GM23338 (cell line): ENCODE measurements at regions not wholly inside any gene's neighbourhood (a gene's known extent, or its start where the extent isn't known, plus 50 kb on each side); places are given as distances from the start of the nearest gene placed in this dataset.

Source experiments
- ATAC-seq: fragments of 200-7000 bp; cut with Tn5 transposase; 3 replicates; pipeline ENCODE4 v1.9.1; 2020
- DNase-seq: peaks from one replicate; pipeline ENCODE4 v3.0.0-alpha.2; 2015; ENCODE audit warnings: low spot score
- H2AFZ ChIP-seq: fragments of 200-600 bp; sonication (generic); 2 replicates; pipeline ENCODE4 v1.8.0; 2016; ENCODE audit warnings: antibody characterized with exemption, mild to moderate bottlenecking, moderate library complexity
- H3F3A ChIP-seq: fragments of 200-600 bp; sonication (generic); replicated peaks from 2 replicates; pipeline ENCODE4 v1.8.0; 2017; ENCODE audit warnings: antibody characterized with exemption, mixed run types, low read depth
- H3K27ac ChIP-seq: fragments of 200-600 bp; sonication (generic); 2 replicates; pipeline ENCODE4 v1.6.1; 2016; ENCODE audit warnings: low read depth
- H3K27me3 ChIP-seq: fragments of 200-600 bp; sonication (generic); 2 replicates; pipeline ENCODE4 v1.8.0; 2016; ENCODE audit warnings: mild to moderate bottlenecking, mixed run types, moderate library complexity; ENCODE audit not compliant: insufficient read depth
- H3K36me3 ChIP-seq: fragments of 200-600 bp; sonication (generic); 2 replicates; pipeline ENCODE4 v1.8.0; 2016; ENCODE audit warnings: mild to moderate bottlenecking; ENCODE audit not compliant: insufficient read depth
- H3K4me1 ChIP-seq: fragments of 200-600 bp; sonication (generic); 2 replicates; pipeline ENCODE4 v1.8.0; 2016; ENCODE audit warnings: mild to moderate bottlenecking, moderate library complexity; ENCODE audit not compliant: insufficient read depth
- H3K4me2 ChIP-seq: fragments of 200-600 bp; sonication (generic); 2 replicates; pipeline ENCODE4 v1.7.1; 2017; ENCODE audit warnings: mixed run types
- H3K4me3 ChIP-seq: fragments of 200-600 bp; sonication (generic); 2 replicates; pipeline ENCODE4 v1.6.1; 2016; ENCODE audit warnings: mixed run types
- H3K79me2 ChIP-seq: fragments of 200-600 bp; sonication (generic); replicated peaks from 2 replicates; pipeline ENCODE4 v1.8.0; 2017; ENCODE audit warnings: mild to moderate bottlenecking; ENCODE audit not compliant: insufficient read depth
- H3K9me2 ChIP-seq: fragments of 200-600 bp; sonication (generic); 2 replicates; pipeline ENCODE4 v1.8.0; 2017; ENCODE audit not compliant: insufficient read depth
- H4K20me1 ChIP-seq: fragments of 200-600 bp; sonication (generic); replicated peaks from 2 replicates; pipeline ENCODE4 v1.8.0; 2017; ENCODE audit warnings: mild to moderate bottlenecking; ENCODE audit not compliant: insufficient read depth
- H3K27ac Mint-ChIP-seq: 2 replicates; pipeline ENCODE4 v1.8.0; 2020; ENCODE audit warnings: inconsistent platforms, mild to moderate bottlenecking, moderate library complexity, mixed read lengths
- H3K27me3 Mint-ChIP-seq: 3 replicates; pipeline ENCODE4 v1.8.0; 2022; ENCODE audit warnings: low read depth, mild to moderate bottlenecking, moderate library complexity, mixed read lengths, inconsistent platforms; ENCODE audit not compliant: insufficient read depth, poor library complexity
- H3K36me3 Mint-ChIP-seq: 3 replicates; pipeline ENCODE4 v1.8.0; 2021; ENCODE audit warnings: low read depth, mild to moderate bottlenecking, inconsistent platforms, moderate library complexity, mixed read lengths
- H3K4me1 Mint-ChIP-seq: 3 replicates; pipeline ENCODE4 v1.8.0; 2020; ENCODE audit warnings: mild to moderate bottlenecking, inconsistent platforms, mixed read lengths
- H3K4me3 Mint-ChIP-seq: 3 replicates; pipeline ENCODE4 v1.8.0; 2021; ENCODE audit warnings: moderate library complexity, mild to moderate bottlenecking, inconsistent platforms, mixed read lengths
- H3K9me3 Mint-ChIP-seq: 3 replicates; pipeline ENCODE4 v1.8.0; 2020; ENCODE audit warnings: moderate library complexity, mild to moderate bottlenecking, inconsistent platforms, mixed read lengths
- CREB1 ChIP-seq: fragments of 250-450 bp; sonication (Bioruptor Pico); IDR thresholded peaks from 2 replicates; pipeline ENCODE4 v1.5.0; 2020; ENCODE audit warnings: low read depth, mild to moderate bottlenecking, moderate library complexity
- EZH2 ChIP-seq: fragments of 200-600 bp; sonication (generic); IDR thresholded peaks from one replicate; pipeline ENCODE4 v1.8.0; 2017; ENCODE audit warnings: antibody characterized with exemption, mild to moderate bottlenecking, low read depth; ENCODE audit not compliant: unreplicated experiment
- EZH2phosphoT487 ChIP-seq: fragments of 200-600 bp; sonication (generic); IDR thresholded peaks from one replicate; pipeline ENCODE4 v1.8.1; 2018; ENCODE audit warnings: antibody characterized with exemption; ENCODE audit not compliant: unreplicated experiment
- STAT1 ChIP-seq: IDR thresholded peaks from one replicate; pipeline ENCODE4 v1.6.1; 2016; ENCODE audit warnings: antibody characterized with exemption; ENCODE audit not compliant: unreplicated experiment
- ZNF114 ChIP-seq: fragments of 250-450 bp; sonication (Bioruptor Pico); IDR thresholded peaks from 2 replicates; pipeline ENCODE4 v1.5.0; 2020; ENCODE audit warnings: mild to moderate bottlenecking, moderate library complexity
- ZNF331 ChIP-seq: fragments of 250-450 bp; sonication (Bioruptor Pico); IDR thresholded peaks from 2 replicates; pipeline ENCODE4 v1.5.0; 2020; ENCODE audit warnings: low read depth, mild to moderate bottlenecking, moderate library complexity
- ZNF462 ChIP-seq: fragments of 250-450 bp; sonication (Bioruptor Pico); IDR thresholded peaks from 2 replicates; pipeline ENCODE4 v1.5.0; 2020; ENCODE audit warnings: mild to moderate bottlenecking, moderate library complexity

GRCh38 chr6:151704383-151704782, 103.1 kb upstream of the ESR1 start:
- no peaks in the 10 kb centered on the region for H4K20me1 ChIP-seq
- ATAC-seq, result no peak
- DNase-seq, result no peak
- H3K36me3 ChIP-seq, result no peaks in the 10 kb centered on the region
- no peaks in the 10 kb centered on the region for H3K9me2 ChIP-seq
- H3K27me3 ChIP-seq, result no peaks in the 10 kb centered on the region
- H3K4me3 ChIP-seq, result no peak overlapping the region
- no peaks in the 10 kb centered on the region for H3K4me1 ChIP-seq
- no peak for TF ChIP-seq ZNF462 (CRISPR knock-in tag)
- no peak for TF ChIP-seq STAT1
- no peak for TF ChIP-seq CREB1
- TF ChIP-seq EZH2phosphoT487, result no peak
- no peak for TF ChIP-seq EZH2
- no peak for TF ChIP-seq ZNF114 (CRISPR knock-in tag)
- TF ChIP-seq ZNF331, result no peak
- H3K36me3 Mint-ChIP-seq, result no peaks in the 10 kb centered on the region
- no peaks in the 10 kb centered on the region for H3F3A ChIP-seq
- no peak overlapping the region for H3K27ac ChIP-seq
- no peak overlapping the region for H3K27ac Mint-ChIP-seq
- no peak overlapping the region for H3K4me3 Mint-ChIP-seq
- no peaks in the 10 kb centered on the region for H3K79me2 ChIP-seq
- no peak overlapping the region for H3K4me2 ChIP-seq
- no peaks in the 10 kb centered on the region; the same call in 2 of the 3 replicates for H3K9me3 Mint-ChIP-seq
- no peak overlapping the region for H2AFZ ChIP-seq
- H3K4me1 Mint-ChIP-seq, result peaks cover 4% of the 10 kb centered on the region; the same call in 2 of the 3 replicates
- H3K27me3 Mint-ChIP-seq, result no peaks in the 10 kb centered on the region
